HG03060 (cell line): ENCODE measurements at regions not wholly inside any gene's neighbourhood (a gene's known extent, or its start where the extent isn't known, plus 50 kb on each side); places are given as distances from the start of the nearest gene placed in this dataset.

Experiments
- ATAC-seq: cut with Tn5 transposase; IDR thresholded peaks from one replicate; pipeline ENCODE4 v1.9.1; 2021; ENCODE audit warnings: low read depth, moderate number of reproducible peaks; ENCODE audit not compliant: unreplicated experiment

GRCh38 chr15:69648775-69649735 lies 196.4 kb downstream of the RPLP1 start:
- ATAC-seq: no peak

GRCh38 chr15:69652293-69652692 lies 199.7 kb downstream of the RPLP1 start:
- ATAC-seq: no peak

- no peak for ATAC-seq
Measured at GRCh38 chr15:69652751-69653305, 200.2 kb downstream of the RPLP1 start.

GRCh38 chr15:69653306-69653705 lies 200.7 kb downstream of the RPLP1 start:
- no peak for ATAC-seq

- no peak for ATAC-seq
Measured at GRCh38 chr15:69653846-69654245, 201.2 kb downstream of the RPLP1 start.

GRCh38 chr15:69656271-69657030 lies 203.8 kb downstream of the RPLP1 start:
- ATAC-seq: no peak

GRCh38 chr15:69657626-69658025 lies 205.0 kb downstream of the RPLP1 start:
- no peak for ATAC-seq

- no peak for ATAC-seq
Measured at GRCh38 chr15:69658411-69658945, 205.9 kb downstream of the RPLP1 start.

GRCh38 chr15:69659454-69660050 lies 206.9 kb downstream of the RPLP1 start:
- no peak for ATAC-seq

- ATAC-seq: no peak
Measured at GRCh38 chr15:69660114-69660513, 207.5 kb downstream of the RPLP1 start.

GRCh38 chr15:69660658-69661405 lies 208.2 kb downstream of the RPLP1 start:
- ATAC-seq: no peak

GRCh38 chr15:69661446-69661845 lies 208.8 kb downstream of the RPLP1 start:
- ATAC-seq: no peak

- no peak for ATAC-seq
Measured at GRCh38 chr15:69661871-69662644, 209.4 kb downstream of the RPLP1 start.

- no peak for ATAC-seq
Measured at GRCh38 chr15:69662645-69663000, 210.0 kb downstream of the RPLP1 start.

GRCh38 chr15:69663441-69663840 lies 210.8 kb downstream of the RPLP1 start:
- ATAC-seq: no peak

- ATAC-seq: no peak
Measured at GRCh38 chr15:69663982-69664381, 211.4 kb downstream of the RPLP1 start.

GRCh38 chr15:69664572-69665571 lies 212.3 kb downstream of the RPLP1 start:
- no peak for ATAC-seq

- ATAC-seq: no peak
Measured at GRCh38 chr15:69665641-69666111, 213.1 kb downstream of the RPLP1 start.
